Kidney epithelial cell (primary cell): ENCODE measurements at regions not wholly inside any gene's neighbourhood (a gene's known extent, or its start where the extent isn't known, plus 50 kb on each side); places are given as distances from the start of the nearest gene placed in this dataset.
"Not testable (repeated sequence)": the region's sequence is repeated elsewhere in the genome, so short reads cannot be mapped to it uniquely, and the experiment has no call there.

Experiments used
- DNase-seq: peaks from one replicate; pipeline ENCODE4 v3.0.0-alpha.2; 2010; ENCODE audit warnings: low read depth
- H3K27me3 ChIP-seq: 2 replicates; pipeline ENCODE4 v1.6.0; 2011; ENCODE audit warnings: low read length; ENCODE audit not compliant: control insufficient read depth, insufficient read depth
- H3K36me3 ChIP-seq: 2 replicates; pipeline ENCODE4 v1.5.1; 2011; ENCODE audit warnings: low read length; ENCODE audit not compliant: control insufficient read depth, insufficient read depth
- H3K4me3 ChIP-seq: 2 replicates; pipeline ENCODE4 v1.5.1; 2011; ENCODE audit warnings: low read depth, mild to moderate bottlenecking, control low read depth, low read length
- TF ChIP-seq, protein P1 (sequence below): IDR thresholded peaks from 2 replicates; pipeline ENCODE4 v1.5.1; 2011; ENCODE audit warnings: mild to moderate bottlenecking, moderate library complexity, low read length, control low read depth, inconsistent platforms; ENCODE audit not compliant: insufficient read depth, poor library complexity, severe bottlenecking

DNA sequence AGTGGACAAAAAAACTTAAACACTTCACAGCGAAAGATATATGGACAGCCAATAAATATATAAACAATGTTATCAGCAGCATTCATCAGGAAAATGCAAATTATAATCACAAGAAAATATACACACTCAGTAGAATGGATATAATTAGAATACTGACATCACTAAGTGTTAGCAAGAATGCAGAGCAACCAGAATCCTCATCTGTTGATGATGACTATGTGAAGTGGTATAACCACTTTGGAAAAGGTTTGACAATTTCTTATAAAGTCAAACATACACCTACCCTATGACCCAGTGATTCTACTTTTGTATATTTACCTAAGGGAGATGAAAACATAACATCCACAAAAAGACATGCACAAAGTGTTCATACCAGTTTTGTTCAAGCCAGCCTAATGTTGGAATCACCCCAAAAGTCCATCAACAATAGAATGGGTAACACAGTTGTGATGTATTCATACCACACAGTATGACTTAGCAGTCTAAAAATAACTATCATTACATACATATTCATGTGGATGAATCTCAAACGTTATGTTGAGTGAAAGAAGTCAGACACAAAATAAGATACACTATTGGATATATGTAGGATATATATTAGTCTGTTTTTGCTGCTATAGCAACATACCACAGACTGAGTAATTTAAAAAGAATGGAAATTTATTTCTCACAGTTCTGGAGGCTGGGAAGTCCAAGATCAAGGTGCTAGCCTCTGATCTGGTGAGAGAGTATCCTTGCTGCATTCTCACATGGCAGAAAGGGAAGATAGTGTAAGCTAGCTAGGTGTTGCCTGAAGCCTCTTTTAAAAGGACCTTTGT, 148.8 kb upstream of the ADAMTSL1 start:
- TF ChIP-seq, protein P1, sequence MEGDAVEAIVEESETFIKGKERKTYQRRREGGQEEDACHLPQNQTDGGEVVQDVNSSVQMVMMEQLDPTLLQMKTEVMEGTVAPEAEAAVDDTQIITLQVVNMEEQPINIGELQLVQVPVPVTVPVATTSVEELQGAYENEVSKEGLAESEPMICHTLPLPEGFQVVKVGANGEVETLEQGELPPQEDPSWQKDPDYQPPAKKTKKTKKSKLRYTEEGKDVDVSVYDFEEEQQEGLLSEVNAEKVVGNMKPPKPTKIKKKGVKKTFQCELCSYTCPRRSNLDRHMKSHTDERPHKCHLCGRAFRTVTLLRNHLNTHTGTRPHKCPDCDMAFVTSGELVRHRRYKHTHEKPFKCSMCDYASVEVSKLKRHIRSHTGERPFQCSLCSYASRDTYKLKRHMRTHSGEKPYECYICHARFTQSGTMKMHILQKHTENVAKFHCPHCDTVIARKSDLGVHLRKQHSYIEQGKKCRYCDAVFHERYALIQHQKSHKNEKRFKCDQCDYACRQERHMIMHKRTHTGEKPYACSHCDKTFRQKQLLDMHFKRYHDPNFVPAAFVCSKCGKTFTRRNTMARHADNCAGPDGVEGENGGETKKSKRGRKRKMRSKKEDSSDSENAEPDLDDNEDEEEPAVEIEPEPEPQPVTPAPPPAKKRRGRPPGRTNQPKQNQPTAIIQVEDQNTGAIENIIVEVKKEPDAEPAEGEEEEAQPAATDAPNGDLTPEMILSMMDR: no peak

DNA sequence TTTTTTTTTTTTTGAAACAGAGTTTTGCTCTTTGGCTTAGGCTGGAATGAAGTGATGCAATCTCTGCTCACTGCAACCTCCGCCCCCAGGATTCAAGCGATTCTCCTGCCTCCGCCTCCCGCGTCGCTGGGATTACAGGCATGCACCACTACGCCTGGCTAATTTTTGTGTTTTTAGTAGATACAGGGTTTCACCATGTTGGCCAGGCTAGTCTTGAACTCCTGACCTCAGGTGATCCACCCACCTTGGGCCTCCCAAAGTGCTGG, 148.3 kb upstream of the ADAMTSL1 start:
- not testable (repeated sequence) for H3K4me3 ChIP-seq, DNase-seq, H3K27me3 ChIP-seq, H3K36me3 ChIP-seq

More for the DNA sequence above, 148.8 kb upstream of the ADAMTSL1 start:
- Histone ChIP-seq H3K36me3 (no peaks in the 10 kb centered on the region), H3K27me3 (no peaks in the 10 kb centered on the region), H3K4me3 (no peak overlapping the region)
- no peak for DNase-seq

DNA sequence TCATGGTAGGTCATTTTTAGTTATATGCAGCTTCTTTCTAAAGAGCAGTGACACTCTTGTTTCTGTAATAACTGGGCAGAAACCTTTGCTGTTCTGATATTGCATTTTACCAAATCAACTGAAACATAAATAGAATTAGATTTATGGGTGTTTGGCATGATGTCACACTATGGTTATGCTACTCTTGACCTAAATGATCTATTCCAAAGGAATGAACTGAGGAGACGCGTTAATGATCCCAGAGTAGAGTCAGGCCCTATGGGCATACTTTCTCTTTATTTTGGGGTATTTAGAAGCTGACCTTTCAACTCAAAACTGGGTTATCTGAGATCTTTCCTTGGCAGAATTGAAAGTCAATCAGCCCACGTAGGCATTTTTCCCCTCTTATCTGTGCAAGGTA, 146.8 kb upstream of the ADAMTSL1 start:
- H3K4me3 ChIP-seq: no peak overlapping the region
- TF ChIP-seq, protein P1: no peak
- no peak for DNase-seq
- no peaks in the 10 kb centered on the region for H3K36me3 ChIP-seq
- no peaks in the 10 kb centered on the region for H3K27me3 ChIP-seq

DNA sequence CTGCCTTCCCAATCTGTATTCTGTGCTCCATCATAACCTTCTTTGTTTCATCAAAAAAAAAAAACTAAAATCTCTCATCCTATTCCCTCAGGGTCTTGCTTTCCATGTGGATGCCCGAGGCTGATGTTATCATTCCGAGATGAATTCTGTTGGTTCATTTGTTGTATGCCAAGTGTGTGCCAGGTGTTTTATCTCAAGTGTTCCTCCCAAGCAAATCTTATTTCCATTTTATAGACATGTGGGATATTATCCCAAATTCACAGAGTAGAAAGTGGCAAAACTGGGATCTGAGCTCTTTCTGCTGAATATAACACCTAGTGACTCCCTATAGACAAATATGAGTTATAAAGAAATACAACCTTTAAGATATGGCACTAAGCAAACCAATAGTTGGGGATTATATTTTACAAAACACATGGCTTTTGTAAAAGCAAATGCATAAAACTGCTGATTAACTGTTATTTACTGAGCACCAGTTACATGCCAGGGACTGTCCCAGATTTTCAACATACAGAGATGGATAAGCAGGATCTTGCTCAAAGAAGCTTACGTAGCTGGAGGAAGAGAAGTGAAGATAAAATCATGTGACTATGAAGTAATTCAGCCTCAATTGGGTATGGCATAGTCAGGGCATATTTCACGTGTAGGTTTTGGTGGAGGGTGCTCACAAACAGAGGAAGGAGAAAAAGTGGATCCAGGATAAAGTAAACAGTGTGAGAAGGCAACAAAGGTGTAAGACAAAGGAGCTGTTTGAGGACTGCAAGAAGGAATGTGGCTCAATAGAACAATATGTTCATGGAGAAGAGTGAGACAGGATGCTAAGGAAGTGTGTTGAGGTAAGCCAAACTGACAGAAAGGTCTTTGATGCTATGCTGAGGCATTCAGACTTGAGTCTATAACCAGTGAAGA, 143.3 kb upstream of the ADAMTSL1 start:
- Histone ChIP-seq H3K36me3 (no peaks in the 10 kb centered on the region), H3K27me3 (no peaks in the 10 kb centered on the region), H3K4me3 (no peak overlapping the region)
- TF ChIP-seq, protein P1: no peak
- no peak for DNase-seq

DNA sequence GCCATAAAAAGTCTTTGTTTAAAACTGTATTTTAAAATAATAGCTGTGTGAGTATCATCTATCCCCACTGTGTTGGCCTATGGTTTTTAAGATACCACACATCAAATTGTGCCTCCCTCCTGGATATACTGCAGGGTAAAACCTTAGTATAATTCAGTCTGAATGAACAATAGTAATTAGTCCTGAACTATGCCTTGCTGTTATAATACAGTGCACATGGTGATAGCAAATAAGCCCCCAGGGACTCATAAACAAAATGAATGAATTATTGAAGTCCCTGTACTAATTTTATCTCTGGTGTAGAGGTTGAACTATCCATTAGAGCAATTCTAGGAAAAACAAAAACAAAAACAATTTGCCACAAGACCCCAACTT, 142.7 kb upstream of the ADAMTSL1 start:
- Histone ChIP-seq H3K36me3 (no peaks in the 10 kb centered on the region), H3K4me3 (no peak overlapping the region), H3K27me3 (no peaks in the 10 kb centered on the region)
- no peak for DNase-seq
- TF ChIP-seq, protein P1: no peak

DNA sequence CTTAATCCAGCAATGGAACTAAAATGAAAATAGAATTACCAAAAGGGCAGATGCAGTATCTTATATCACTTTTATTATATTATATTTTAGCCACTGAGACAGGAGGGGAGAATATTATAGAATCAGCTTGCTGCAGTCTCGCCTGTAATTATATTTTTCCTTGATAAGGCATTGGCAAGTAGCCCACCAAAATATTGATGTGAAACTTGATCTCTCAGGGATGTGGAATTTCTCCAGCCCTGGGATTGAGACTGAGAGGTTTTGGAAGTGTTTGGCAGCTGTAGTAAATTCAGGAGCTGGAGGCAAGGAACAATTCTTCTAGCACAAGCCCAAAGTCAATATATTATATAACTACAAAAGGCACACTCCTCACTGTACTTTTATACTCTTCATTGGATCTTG, 142.1 kb upstream of the ADAMTSL1 start:
- TF ChIP-seq, protein P1: no peak
- Histone ChIP-seq H3K27me3 (no peaks in the 10 kb centered on the region), H3K4me3 (no peak overlapping the region), H3K36me3 (no peaks in the 10 kb centered on the region)
- DNase-seq: no peak
